Keratinocyte (primary cell): ENCODE measurements at regions not wholly inside any gene's neighbourhood (a gene's known extent, or its start where the extent isn't known, plus 50 kb on each side); places are given as distances from the start of the nearest gene placed in this dataset.

ENCODE experiments used
- DNase-seq: peaks from one replicate; pipeline ENCODE4 v3.0.0-alpha.2; 2011; ENCODE audit warnings: low read depth, missing footprints, low spot score
- FAIRE-seq: peaks from 2 replicates; lab custom pipeline; 2011; peaks lifted over from hg19 to GRCh38; lab: Jason Lieb, UNC
- H2AFZ ChIP-seq: 2 replicates; pipeline ENCODE4 v1.6.0; 2012; ENCODE audit warnings: low read length, control low read depth, inconsistent platforms; ENCODE audit not compliant: control insufficient read depth
- H3K27ac ChIP-seq: 2 replicates; pipeline ENCODE4 v1.5.1; 2011; ENCODE audit warnings: low read length; ENCODE audit not compliant: control insufficient read depth, insufficient read depth
- H3K27me3 ChIP-seq: 3 replicates; pipeline ENCODE4 v1.6.0; 2011; ENCODE audit warnings: low read length; ENCODE audit not compliant: control insufficient read depth, insufficient read depth; ENCODE audit errors: extremely low read depth
- H3K36me3 ChIP-seq, 2 experiments: 2 replicates in 1 of 2; 3 replicates in 1 of 2; pipeline ENCODE4 v1.5.1; 2011; ENCODE audit warnings: low read length in 2 of 2, mild to moderate bottlenecking in 1 of 2; ENCODE audit not compliant: control insufficient read depth in 2 of 2, insufficient read depth in 2 of 2; ENCODE audit errors: extremely low read depth in 1 of 2
- H3K4me1 ChIP-seq: 3 replicates; pipeline ENCODE4 v1.5.1; 2011; ENCODE audit warnings: low read length; ENCODE audit not compliant: control insufficient read depth, insufficient read depth; ENCODE audit errors: extremely low read depth
- H3K4me2 ChIP-seq: 3 replicates; pipeline ENCODE4 v1.6.0; 2011; ENCODE audit warnings: low read depth, low read length; ENCODE audit not compliant: control insufficient read depth, insufficient read depth; ENCODE audit errors: extremely low read depth
- H3K4me3 ChIP-seq, 3 experiments: fragments of 200-600 bp in 1 of 3; sonication (generic) in 1 of 3; 2 replicates in 2 of 3; 3 replicates in 1 of 3; pipeline ENCODE4 v1.5.1; 2011 to 2016; ENCODE audit warnings: low read length in 3 of 3, mild to moderate bottlenecking in 3 of 3, control low read depth in 2 of 3, inconsistent platforms in 1 of 3, low read depth in 1 of 3, mixed read lengths in 1 of 3, mixed run types in 1 of 3, moderate library complexity in 1 of 3; ENCODE audit not compliant: control insufficient read depth in 2 of 3, insufficient read depth in 2 of 3; ENCODE audit errors: extremely low read depth in 1 of 3
- H3K79me2 ChIP-seq: 2 replicates; pipeline ENCODE4 v1.6.0; 2012; ENCODE audit warnings: low read length; ENCODE audit not compliant: control insufficient read depth, insufficient read depth
- H3K9ac ChIP-seq: 3 replicates; pipeline ENCODE4 v1.6.0; 2011; ENCODE audit warnings: low read length; ENCODE audit not compliant: control insufficient read depth, insufficient read depth; ENCODE audit errors: extremely low read depth
- H3K9me1 ChIP-seq: 3 replicates; pipeline ENCODE4 v1.6.0; 2011; ENCODE audit warnings: low read length; ENCODE audit not compliant: control insufficient read depth, insufficient read depth; ENCODE audit errors: extremely low read depth
- H3K9me3 ChIP-seq: 2 replicates; pipeline ENCODE4 v1.5.1; 2012; ENCODE audit warnings: low read depth, low read length; ENCODE audit not compliant: control insufficient read depth
- H4K20me1 ChIP-seq: 3 replicates; pipeline ENCODE4 v1.6.0; 2011; ENCODE audit warnings: low read length; ENCODE audit not compliant: control insufficient read depth, insufficient read depth; ENCODE audit errors: extremely low read depth
- EZH2 ChIP-seq: IDR thresholded peaks from one replicate; pipeline ENCODE4 v1.6.1; 2012; ENCODE audit warnings: inconsistent platforms, mild to moderate bottlenecking, low read length, moderate library complexity
- dilution Hi-C: fragments of 300-500 bp; cut with MboI; formaldehyde crosslinking; loops from one replicate; pipeline ENCODE4 v1.7.0; 2020; ENCODE audit warnings: low sequenced_read_pairs; ENCODE audit not compliant: extremely low pct_ligation_motif_present
- TF ChIP-seq, protein P1 (sequence below), 3 experiments: IDR thresholded peaks in 1 of 3; conservative IDR thresholded peaks in 1 of 3; optimal IDR thresholded peaks in 1 of 3; 2 replicates in 2 of 3; 3 replicates in 1 of 3; pipeline versions ENCODE3 to v1.5.1; 2011; ENCODE audit warnings: low read length in 3 of 3, mild to moderate bottlenecking in 3 of 3, moderate library complexity in 2 of 3, control low read depth in 1 of 3, inconsistent platforms in 1 of 3; ENCODE audit not compliant: insufficient read depth in 2 of 3; ENCODE audit errors: extremely low read depth in 1 of 3

DNA sequence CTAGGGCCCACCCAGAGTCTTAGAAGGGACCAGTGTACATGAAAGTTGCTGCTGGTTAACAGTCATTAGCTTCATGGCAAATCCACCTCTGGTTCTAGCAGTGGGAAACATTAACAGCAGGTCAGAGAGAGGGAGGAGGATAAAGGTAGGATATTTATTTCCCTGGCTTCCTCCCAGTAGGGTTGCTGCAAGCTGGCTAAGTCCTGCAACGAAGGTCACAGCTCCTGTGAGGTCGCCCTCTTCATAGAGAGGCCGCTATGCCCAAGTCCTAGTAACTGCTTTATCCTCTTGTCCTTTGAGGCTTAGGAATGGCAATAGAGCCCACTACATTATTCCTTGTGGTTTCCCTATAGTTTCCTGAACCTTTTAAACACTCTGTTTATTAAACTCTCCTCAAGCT is 84.0 kb upstream of the ACSL3 start:
- H3K36me3 ChIP-seq: no peaks in the 10 kb centered on the region
- DNase-seq (no peak), FAIRE-seq (no peak)
- no peak overlapping the region for H3K9ac ChIP-seq
- no peak overlapping the region for H3K27ac ChIP-seq
- peaks cover 4% of the 10 kb centered on the region for H3K4me1 ChIP-seq
- no peak overlapping the region for H2AFZ ChIP-seq
- TF ChIP-seq, protein P1, sequence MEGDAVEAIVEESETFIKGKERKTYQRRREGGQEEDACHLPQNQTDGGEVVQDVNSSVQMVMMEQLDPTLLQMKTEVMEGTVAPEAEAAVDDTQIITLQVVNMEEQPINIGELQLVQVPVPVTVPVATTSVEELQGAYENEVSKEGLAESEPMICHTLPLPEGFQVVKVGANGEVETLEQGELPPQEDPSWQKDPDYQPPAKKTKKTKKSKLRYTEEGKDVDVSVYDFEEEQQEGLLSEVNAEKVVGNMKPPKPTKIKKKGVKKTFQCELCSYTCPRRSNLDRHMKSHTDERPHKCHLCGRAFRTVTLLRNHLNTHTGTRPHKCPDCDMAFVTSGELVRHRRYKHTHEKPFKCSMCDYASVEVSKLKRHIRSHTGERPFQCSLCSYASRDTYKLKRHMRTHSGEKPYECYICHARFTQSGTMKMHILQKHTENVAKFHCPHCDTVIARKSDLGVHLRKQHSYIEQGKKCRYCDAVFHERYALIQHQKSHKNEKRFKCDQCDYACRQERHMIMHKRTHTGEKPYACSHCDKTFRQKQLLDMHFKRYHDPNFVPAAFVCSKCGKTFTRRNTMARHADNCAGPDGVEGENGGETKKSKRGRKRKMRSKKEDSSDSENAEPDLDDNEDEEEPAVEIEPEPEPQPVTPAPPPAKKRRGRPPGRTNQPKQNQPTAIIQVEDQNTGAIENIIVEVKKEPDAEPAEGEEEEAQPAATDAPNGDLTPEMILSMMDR (optimal IDR thresholded peaks at IDR 0.05 in 1 of 3, IDR thresholded peaks at IDR 0.05 in 1 of 3, conservative IDR thresholded peaks at IDR 0.05 in 1 of 3; ENCODE audit: extremely low read depth in 1 of 3, insufficient read depth in 2 of 3, low read length in 3 of 3): no peak
- TF ChIP-seq EZH2: no peak
- no peaks in the 10 kb centered on the region for H3K79me2 ChIP-seq
- no peaks in the 10 kb centered on the region for H3K9me3 ChIP-seq
- H3K9me1 ChIP-seq: no peaks in the 10 kb centered on the region
- H3K4me2 ChIP-seq: no peak overlapping the region
- dilution Hi-C loops: no loop called here
- H3K4me3 ChIP-seq: no peak overlapping the region
- no peaks in the 10 kb centered on the region for H4K20me1 ChIP-seq
- H3K27me3 ChIP-seq: no peaks in the 10 kb centered on the region

DNA sequence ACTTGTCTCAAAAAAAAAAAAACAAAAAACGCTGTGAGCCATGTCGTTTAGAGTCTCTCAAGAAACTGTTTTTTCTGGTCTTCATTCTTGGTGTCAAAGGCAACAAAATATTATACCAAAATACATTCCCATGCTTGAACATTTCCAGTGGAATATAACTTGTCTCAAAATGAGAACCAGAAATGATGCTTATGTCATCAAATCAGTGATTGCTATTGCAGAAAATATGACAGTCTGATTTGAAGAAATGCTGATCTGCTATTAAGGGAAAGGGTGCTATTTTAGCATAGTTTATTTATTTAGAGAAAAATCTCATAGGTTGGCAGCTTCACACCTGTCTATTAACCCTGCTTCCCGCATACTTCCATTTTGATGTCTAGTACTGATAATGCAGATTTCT is 82.4 kb upstream of the ACSL3 start:
- dilution Hi-C loops: no loop called here

More for the DNA sequence above, 82.4 kb upstream of the ACSL3 start:
- Histone ChIP-seq H3K9ac (no peak overlapping the region), H3K4me3 (no peak overlapping the region), H3K27ac (no peak overlapping the region), H3K4me1 (peaks cover 4% of the 10 kb centered on the region), H3K36me3 (no peaks in the 10 kb centered on the region), H2AFZ (no peak overlapping the region), H3K27me3 (no peaks in the 10 kb centered on the region), H3K79me2 (no peaks in the 10 kb centered on the region), H3K9me3 (no peaks in the 10 kb centered on the region), H3K9me1 (no peaks in the 10 kb centered on the region), H3K4me2 (no peak overlapping the region), H4K20me1 (no peaks in the 10 kb centered on the region)
- FAIRE-seq (no peak), DNase-seq (no peak)
- no peak for TF ChIP-seq EZH2
- TF ChIP-seq, protein P1 (optimal IDR thresholded peaks at IDR 0.05 in 1 of 3, IDR thresholded peaks at IDR 0.05 in 1 of 3, conservative IDR thresholded peaks at IDR 0.05 in 1 of 3; ENCODE audit: extremely low read depth in 1 of 3, insufficient read depth in 2 of 3, low read length in 3 of 3): no peak
